ENCODE measurements at regions not wholly inside any gene's neighbourhood (a gene's known extent, or its start where the extent isn't known, plus 50 kb on each side); places are given as distances from the start of the nearest gene placed in this dataset.

DNA sequence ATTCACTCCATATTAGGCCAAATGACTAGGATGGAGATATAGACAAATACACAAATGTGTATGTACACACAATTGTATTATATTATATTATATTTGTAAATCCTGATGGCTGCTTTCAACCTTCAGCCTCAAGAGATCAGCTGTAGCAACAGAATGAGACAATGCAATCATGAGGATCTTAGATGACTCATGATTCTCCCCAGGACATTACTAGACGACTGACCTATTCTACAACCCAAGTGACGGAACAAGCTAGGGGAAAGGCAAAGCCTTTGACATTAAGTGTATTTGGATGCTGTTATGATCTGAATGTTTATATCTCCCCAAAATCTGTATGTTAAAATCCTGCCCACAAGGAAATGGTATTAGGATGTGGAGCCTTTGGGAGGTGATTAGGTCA lies 66.5 kb downstream of the COX7C start:
- Mint-ChIP-seq H3K4me1 (ENCODE audit: unreplicated experiment) (peaks cover 6% of the 10 kb centered on the region), H3K4me3 (ENCODE audit: unreplicated experiment) (no peak overlapping the region), H3K27ac (ENCODE audit: unreplicated experiment) (no peak overlapping the region), H3K27me3 (ENCODE audit: unreplicated experiment) (peaks cover 20% of the 10 kb centered on the region), H3K36me3 (ENCODE audit: unreplicated experiment) (no peaks in the 10 kb centered on the region), H3K9me3 (ENCODE audit: unreplicated experiment) (no peaks in the 10 kb centered on the region)
- TF ChIP-seq, protein P1, sequence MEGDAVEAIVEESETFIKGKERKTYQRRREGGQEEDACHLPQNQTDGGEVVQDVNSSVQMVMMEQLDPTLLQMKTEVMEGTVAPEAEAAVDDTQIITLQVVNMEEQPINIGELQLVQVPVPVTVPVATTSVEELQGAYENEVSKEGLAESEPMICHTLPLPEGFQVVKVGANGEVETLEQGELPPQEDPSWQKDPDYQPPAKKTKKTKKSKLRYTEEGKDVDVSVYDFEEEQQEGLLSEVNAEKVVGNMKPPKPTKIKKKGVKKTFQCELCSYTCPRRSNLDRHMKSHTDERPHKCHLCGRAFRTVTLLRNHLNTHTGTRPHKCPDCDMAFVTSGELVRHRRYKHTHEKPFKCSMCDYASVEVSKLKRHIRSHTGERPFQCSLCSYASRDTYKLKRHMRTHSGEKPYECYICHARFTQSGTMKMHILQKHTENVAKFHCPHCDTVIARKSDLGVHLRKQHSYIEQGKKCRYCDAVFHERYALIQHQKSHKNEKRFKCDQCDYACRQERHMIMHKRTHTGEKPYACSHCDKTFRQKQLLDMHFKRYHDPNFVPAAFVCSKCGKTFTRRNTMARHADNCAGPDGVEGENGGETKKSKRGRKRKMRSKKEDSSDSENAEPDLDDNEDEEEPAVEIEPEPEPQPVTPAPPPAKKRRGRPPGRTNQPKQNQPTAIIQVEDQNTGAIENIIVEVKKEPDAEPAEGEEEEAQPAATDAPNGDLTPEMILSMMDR (IDR thresholded peaks at IDR 0.05): no peak
- DNase-seq (ENCODE audit: extremely low spot score, unreplicated experiment): no peak

DNA sequence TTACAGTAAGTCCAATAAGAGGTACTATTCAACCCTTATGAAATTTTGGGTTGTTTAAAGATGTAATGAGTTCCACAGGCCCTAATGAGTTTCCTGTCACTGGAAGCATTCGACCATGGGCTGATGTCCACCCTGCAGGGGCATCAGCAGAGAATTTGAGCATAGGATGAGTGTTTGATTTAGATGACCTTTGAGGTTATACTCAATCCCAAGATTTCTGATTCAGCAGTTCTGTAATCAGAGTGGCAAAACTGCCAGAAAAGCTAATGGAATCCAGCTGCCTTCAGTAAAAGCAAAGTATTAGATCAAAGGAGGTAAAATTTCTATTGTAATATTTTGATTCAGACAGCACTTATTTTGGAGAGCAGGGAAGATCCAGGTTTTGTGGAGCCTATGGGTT lies 68.3 kb downstream of the COX7C start:
- H3K9me3 Mint-ChIP-seq (ENCODE audit: unreplicated experiment): no peaks in the 10 kb centered on the region
- H3K4me3 Mint-ChIP-seq (ENCODE audit: unreplicated experiment): no peak overlapping the region
- no peak for DNase-seq (ENCODE audit: extremely low spot score, unreplicated experiment)
- H3K36me3 Mint-ChIP-seq (ENCODE audit: unreplicated experiment): no peaks in the 10 kb centered on the region
- peaks cover 18% of the 10 kb centered on the region for H3K27me3 Mint-ChIP-seq (ENCODE audit: unreplicated experiment)
- TF ChIP-seq, protein P1 (IDR thresholded peaks at IDR 0.05): no peak
- H3K4me1 Mint-ChIP-seq (ENCODE audit: unreplicated experiment): no peaks in the 10 kb centered on the region
- no peak overlapping the region for H3K27ac Mint-ChIP-seq (ENCODE audit: unreplicated experiment)

DNA sequence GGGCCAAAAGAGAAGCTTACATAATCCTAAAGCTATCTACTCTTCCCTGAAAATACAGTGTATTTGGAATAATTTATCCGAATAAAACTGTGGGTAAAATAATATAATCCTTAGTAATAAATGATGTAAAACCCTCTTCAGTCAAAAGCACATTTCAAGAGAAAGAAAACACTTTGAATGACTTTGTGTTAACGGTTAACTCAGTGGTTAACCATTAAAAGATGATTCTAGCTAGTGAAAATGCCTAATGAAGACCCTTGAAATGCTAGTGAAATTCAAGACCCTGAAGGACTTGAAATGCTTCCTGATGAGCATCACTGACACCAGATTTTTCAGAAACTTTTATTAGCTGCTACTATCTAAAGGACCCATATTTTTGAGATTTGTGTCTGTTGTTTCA lies 70.7 kb downstream of the COX7C start:
- Mint-ChIP-seq H3K36me3 (ENCODE audit: unreplicated experiment) (no peaks in the 10 kb centered on the region), H3K4me1 (ENCODE audit: unreplicated experiment) (no peaks in the 10 kb centered on the region)
- TF ChIP-seq, protein P1 (IDR thresholded peaks at IDR 0.05): no peak

DNA sequence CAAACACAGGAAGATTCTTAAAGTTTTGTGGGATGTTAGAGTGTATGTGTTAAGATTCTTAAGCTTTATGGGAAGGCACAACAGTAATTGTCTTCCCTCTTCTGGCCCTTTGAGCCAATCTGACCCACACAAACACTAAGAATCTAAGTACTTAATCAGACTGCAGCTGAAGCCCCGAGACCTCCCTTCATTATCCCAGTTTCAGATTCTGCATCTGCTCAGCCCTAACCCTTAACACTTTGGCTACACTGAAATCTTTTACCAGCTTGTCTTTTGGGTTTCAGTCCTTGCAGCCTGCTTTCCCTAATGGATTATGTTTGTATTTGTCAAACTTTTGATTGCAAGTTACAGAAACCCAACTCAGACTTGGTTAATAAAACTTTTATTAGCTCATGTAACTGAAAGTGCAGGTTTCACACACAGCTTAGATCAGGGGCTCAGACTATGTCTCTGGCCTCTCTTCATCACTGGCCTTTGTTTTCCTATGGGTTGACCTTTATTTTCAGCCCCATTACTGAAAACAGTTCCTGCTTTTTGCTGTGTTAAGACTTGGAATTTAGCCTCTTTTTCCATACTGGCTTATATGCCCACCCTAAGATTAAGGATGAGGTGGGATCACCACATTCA lies 71.5 kb downstream of the COX7C start:
- Mint-ChIP-seq H3K9me3 (ENCODE audit: unreplicated experiment) (no peaks in the 10 kb centered on the region), H3K27me3 (ENCODE audit: unreplicated experiment) (peaks cover 2% of the 10 kb centered on the region), H3K4me3 (ENCODE audit: unreplicated experiment) (no peak overlapping the region), H3K4me1 (ENCODE audit: unreplicated experiment) (no peaks in the 10 kb centered on the region), H3K36me3 (ENCODE audit: unreplicated experiment) (no peaks in the 10 kb centered on the region), H3K27ac (ENCODE audit: unreplicated experiment) (no peak overlapping the region)
- TF ChIP-seq, protein P1 (IDR thresholded peaks at IDR 0.05): no peak
- no peak for DNase-seq (ENCODE audit: extremely low spot score, unreplicated experiment)

More for the DNA sequence above, 70.7 kb downstream of the COX7C start:
- no peaks in the 10 kb centered on the region for H3K9me3 Mint-ChIP-seq (ENCODE audit: unreplicated experiment)
- no peak overlapping the region for H3K4me3 Mint-ChIP-seq (ENCODE audit: unreplicated experiment)
- no peak overlapping the region for H3K27ac Mint-ChIP-seq (ENCODE audit: unreplicated experiment)
- DNase-seq (ENCODE audit: extremely low spot score, unreplicated experiment): no peak
- H3K27me3 Mint-ChIP-seq (ENCODE audit: unreplicated experiment): peaks cover 2% of the 10 kb centered on the region

DNA sequence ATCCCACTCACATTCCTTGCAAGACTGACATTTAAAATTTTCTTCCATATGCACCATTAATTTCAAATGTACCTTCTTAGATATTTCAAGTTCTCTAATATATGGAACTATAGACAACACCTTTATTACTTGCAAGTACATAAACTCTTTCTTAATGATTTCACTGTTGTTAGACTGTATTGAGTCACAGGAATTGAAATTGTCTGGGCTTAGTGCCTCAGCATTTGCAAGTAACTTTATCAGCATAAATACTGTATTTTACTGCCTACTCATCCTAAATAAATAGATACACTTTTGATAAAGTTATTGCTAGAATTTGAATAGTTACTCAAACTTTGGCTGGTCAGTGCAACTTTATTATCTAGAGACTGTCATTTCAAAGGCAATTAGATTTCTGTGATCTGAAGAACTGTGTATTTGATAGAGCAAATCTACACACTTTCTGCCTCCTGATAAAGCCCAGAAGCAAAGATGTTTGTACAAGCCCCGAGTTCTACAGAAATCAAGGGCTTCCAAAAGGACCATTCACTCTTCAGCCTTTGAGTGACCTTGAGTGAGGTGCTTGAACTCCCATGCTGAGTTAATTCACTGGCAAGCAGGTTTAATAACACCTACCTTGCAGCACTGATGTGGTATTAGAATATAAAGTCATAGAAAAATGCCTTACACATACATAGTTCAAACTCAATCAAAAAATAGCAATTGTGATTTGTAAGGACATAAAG lies 91.6 kb downstream of the COX7C start:
- peaks cover 16% of the 10 kb centered on the region for H3K27me3 Mint-ChIP-seq (ENCODE audit: unreplicated experiment)
- no peaks in the 10 kb centered on the region for H3K9me3 Mint-ChIP-seq (ENCODE audit: unreplicated experiment)
- DNase-seq (ENCODE audit: extremely low spot score, unreplicated experiment): no peak
- H3K36me3 Mint-ChIP-seq (ENCODE audit: unreplicated experiment): no peaks in the 10 kb centered on the region
- TF ChIP-seq, protein P1 (IDR thresholded peaks at IDR 0.05): no peak
- no peaks in the 10 kb centered on the region for H3K4me1 Mint-ChIP-seq (ENCODE audit: unreplicated experiment)
- no peak overlapping the region for H3K4me3 Mint-ChIP-seq (ENCODE audit: unreplicated experiment)
- no peak overlapping the region for H3K27ac Mint-ChIP-seq (ENCODE audit: unreplicated experiment)
